VCaP (cell line): ENCODE measurements at regions not wholly inside any gene's neighbourhood (a gene's known extent, or its start where the extent isn't known, plus 50 kb on each side); places are given as distances from the start of the nearest gene placed in this dataset.

Experiments
- H3K27ac ChIP-seq: fragments of 450-650 bp; 2 replicates; pipeline ENCODE4 v1.5.1; 2017
- CTCF ChIP-seq: fragments of 450-650 bp; conservative IDR thresholded peaks from 2 replicates; pipeline ENCODE4 v1.5.1; 2017; ENCODE audit warnings: mild to moderate bottlenecking, moderate library complexity

- no peak overlapping the region for H3K27ac ChIP-seq
- no peak for TF ChIP-seq CTCF
These were observed 89.0 kb upstream of the CLDN10 start for GRCh38 chr13:95463531-95463930.

- H3K27ac ChIP-seq = no peak overlapping the region
- TF ChIP-seq CTCF = no peak
These were observed 81.8 kb upstream of the CLDN10 start for GRCh38 chr13:95470574-95471366.

GRCh38 chr13:95471960-95472359 lies 80.6 kb upstream of the CLDN10 start:
- H3K27ac ChIP-seq = no peak overlapping the region
- TF ChIP-seq CTCF = no peak

GRCh38 chr13:95474992-95475391 lies 77.5 kb upstream of the CLDN10 start:
- H3K27ac ChIP-seq = no peak overlapping the region
- no peak for TF ChIP-seq CTCF

- H3K27ac ChIP-seq = no peak overlapping the region
- no peak for TF ChIP-seq CTCF
These were observed 75.3 kb upstream of the CLDN10 start for GRCh38 chr13:95477187-95477586.

GRCh38 chr13:95479731-95480130 lies 72.8 kb upstream of the CLDN10 start:
- TF ChIP-seq CTCF = no peak
- H3K27ac ChIP-seq = no peak overlapping the region

- no peak overlapping the region for H3K27ac ChIP-seq
- TF ChIP-seq CTCF = no peak
These were observed 72.4 kb upstream of the CLDN10 start for GRCh38 chr13:95480131-95480545.
